Neuronal stem cell (in vitro differentiated cells): ENCODE measurements at regions not wholly inside any gene's neighbourhood (a gene's known extent, or its start where the extent isn't known, plus 50 kb on each side); places are given as distances from the start of the nearest gene placed in this dataset.

ENCODE experiments used
- DNase-seq: peaks from one replicate; pipeline ENCODE4 v3.0.0-alpha.2; 2013; ENCODE audit warnings: low spot score
- H2AFZ ChIP-seq: one replicate; pipeline ENCODE4 v1.6.1; 2013; ENCODE audit warnings: mild to moderate bottlenecking, low read length, inconsistent platforms
- H2AK5ac ChIP-seq: 2 replicates; pipeline ENCODE4 v1.6.1; 2013; ENCODE audit warnings: low read depth, mild to moderate bottlenecking, inconsistent platforms, low read length, moderate library complexity, mixed read lengths
- H2BK120ac ChIP-seq: 2 replicates; pipeline ENCODE4 v1.6.1; 2013; ENCODE audit warnings: low read depth, mild to moderate bottlenecking, inconsistent platforms, low read length, moderate library complexity, mixed read lengths
- H2BK12ac ChIP-seq: one replicate; pipeline ENCODE4 v1.6.1; 2013; ENCODE audit warnings: low read length, inconsistent platforms
- H2BK15ac ChIP-seq: 2 replicates; pipeline ENCODE4 v1.6.1; 2013; ENCODE audit warnings: mild to moderate bottlenecking, low read length, inconsistent platforms, mixed read lengths
- H2BK5ac ChIP-seq: one replicate; pipeline ENCODE4 v1.6.1; 2013; ENCODE audit warnings: inconsistent platforms, mild to moderate bottlenecking, low read length, moderate library complexity
- H3K14ac ChIP-seq: one replicate; pipeline ENCODE4 v1.6.1; 2013; ENCODE audit warnings: low read length, inconsistent platforms
- H3K18ac ChIP-seq: 2 replicates; pipeline ENCODE4 v1.6.1; 2013; ENCODE audit warnings: low read length, inconsistent platforms
- H3K23ac ChIP-seq: 2 replicates; pipeline ENCODE4 v1.6.1; 2013; ENCODE audit warnings: low read depth, mild to moderate bottlenecking, mixed read lengths, low read length, inconsistent platforms; ENCODE audit not compliant: poor library complexity
- H3K27ac ChIP-seq: replicated peaks from 3 replicates; pipeline ENCODE4 v1.5.1; 2013; ENCODE audit warnings: low read length, inconsistent platforms
- H3K27me3 ChIP-seq, 3 experiments: 2 replicates each; pipeline ENCODE4 v1.6.1; 2013; ENCODE audit warnings: low read length in 3 of 3, mild to moderate bottlenecking in 2 of 3, inconsistent platforms in 1 of 3, low read depth in 1 of 3, mixed read lengths in 1 of 3, moderate library complexity in 1 of 3; ENCODE audit not compliant: control insufficient read depth in 3 of 3, insufficient read depth in 3 of 3
- H3K36me3 ChIP-seq, 2 donors: replicated peaks in 1 of 2; 2 replicates each; pipeline ENCODE4 v1.6.1; 2013; ENCODE audit warnings: low read length in 2 of 2; ENCODE audit not compliant: control insufficient read depth in 2 of 2, insufficient read depth in 2 of 2
- H3K4ac ChIP-seq: 2 replicates; pipeline ENCODE4 v1.6.1; 2013; ENCODE audit warnings: inconsistent platforms, mild to moderate bottlenecking, low read length, moderate library complexity
- H3K4me1 ChIP-seq, 2 donors: 1 replicate in 1 of 2; 2 replicates in 1 of 2; pipeline ENCODE4 v1.6.1; 2013; ENCODE audit warnings: low read length in 2 of 2, low read depth in 1 of 2; ENCODE audit not compliant: control insufficient read depth in 2 of 2, insufficient read depth in 1 of 2
- H3K4me2 ChIP-seq: one replicate; pipeline ENCODE4 v1.6.1; 2013; ENCODE audit warnings: mild to moderate bottlenecking, low read length, inconsistent platforms; ENCODE audit not compliant: insufficient read depth, poor library complexity, severe bottlenecking
- H3K4me3 ChIP-seq, 2 donors: 2 replicates each; pipeline ENCODE4 v1.5.1; 2013; ENCODE audit warnings: low read length in 2 of 2, mild to moderate bottlenecking in 2 of 2, inconsistent platforms in 1 of 2, moderate library complexity in 1 of 2
- H3K79me1 ChIP-seq: one replicate; pipeline ENCODE4 v1.6.1; 2013; ENCODE audit warnings: low read depth, mild to moderate bottlenecking, inconsistent platforms, low read length, moderate library complexity
- H3K9ac ChIP-seq: one replicate; pipeline ENCODE4 v1.6.1; 2013; ENCODE audit warnings: mild to moderate bottlenecking, low read depth, low read length, inconsistent platforms; ENCODE audit not compliant: poor library complexity
- H3K9me3 ChIP-seq, 2 donors: replicated peaks in 1 of 2; 2 replicates each; pipeline versions ENCODE3 to v1.6.1; 2013; ENCODE audit warnings: low read length in 2 of 2, mild to moderate bottlenecking in 2 of 2, inconsistent platforms in 1 of 2, low read depth in 1 of 2, mixed read lengths in 1 of 2, moderate library complexity in 1 of 2; ENCODE audit not compliant: control insufficient read depth in 2 of 2, insufficient read depth in 1 of 2
- H4K8ac ChIP-seq: one replicate; pipeline ENCODE4 v1.6.1; 2013; ENCODE audit warnings: low read depth, mild to moderate bottlenecking, inconsistent platforms, low read length, moderate library complexity
- H4K91ac ChIP-seq: one replicate; pipeline ENCODE4 v1.6.1; 2013; ENCODE audit warnings: low read length, low read depth, mild to moderate bottlenecking, inconsistent platforms; ENCODE audit not compliant: poor library complexity
- WGBS, 2 donors: extraction: QIAGEN DNeasy Blood & Tissue Kit; methylation state at CpG; one replicate each; pipeline ENCODE4 v1.1.7; 2013; ENCODE audit warnings: missing lambda C conversion rate in 2 of 2, mixed read lengths in 1 of 2; ENCODE audit not compliant: insufficient read length in 2 of 2, insufficient replicate concordance in 1 of 2; ENCODE audit errors: extremely low coverage in 2 of 2; 5-methylcytosine and 5-hydroxymethylcytosine counted together

DNA sequence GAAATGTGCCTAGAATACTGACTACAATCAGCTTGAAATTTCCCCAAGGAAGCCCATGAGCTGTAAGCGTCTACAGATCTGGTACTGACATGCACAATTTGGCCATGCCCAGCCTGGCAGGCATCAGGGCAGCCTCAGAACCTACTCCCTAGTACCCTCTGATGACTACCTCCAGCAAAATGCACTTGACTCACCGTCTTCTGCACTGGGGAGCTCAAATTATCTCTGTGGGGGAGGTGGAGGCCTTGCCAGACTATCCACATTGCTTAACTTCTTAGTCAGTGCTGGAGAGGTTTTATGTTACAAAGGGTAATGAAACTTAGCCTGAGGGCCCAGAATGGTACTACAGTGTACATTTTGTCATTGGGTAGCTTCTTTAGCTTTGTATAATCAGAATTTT lies 126.0 kb upstream of the ADGRF1 start:
- DNase-seq = no peak
- H4K91ac ChIP-seq = no peak overlapping the region
- no peak overlapping the region for H3K14ac ChIP-seq
- H3K27me3 ChIP-seq = no peaks in the 10 kb centered on the region
- peaks cover 0 to 1% of the 10 kb centered on the region in 2 donors for H3K4me1 ChIP-seq
- no peaks in the 10 kb centered on the region for H3K36me3 ChIP-seq
- no peak overlapping the region for H2AK5ac ChIP-seq
- H3K4ac ChIP-seq = no peak overlapping the region
- no peak overlapping the region for H2BK12ac ChIP-seq
- no peak overlapping the region for H2AFZ ChIP-seq
- H3K18ac ChIP-seq = peak overlapping the region; percentile 4
- H3K9me3 ChIP-seq = no peaks in the 10 kb centered on the region
- H4K8ac ChIP-seq = no peak overlapping the region
- H2BK15ac ChIP-seq = no peak overlapping the region
- WGBS, 2 donors = no CpG with 5 or more reads among the region's 2 CpGs
- H3K9ac ChIP-seq = no peak overlapping the region
- H3K79me1 ChIP-seq = no peaks in the 10 kb centered on the region
- H3K4me2 ChIP-seq = no peak overlapping the region
- no peak overlapping the region for H3K27ac ChIP-seq
- H2BK5ac ChIP-seq = no peak overlapping the region
- H3K23ac ChIP-seq = no peak overlapping the region
- H2BK120ac ChIP-seq = no peak overlapping the region
- H3K4me3 ChIP-seq = no peak overlapping the region

DNA sequence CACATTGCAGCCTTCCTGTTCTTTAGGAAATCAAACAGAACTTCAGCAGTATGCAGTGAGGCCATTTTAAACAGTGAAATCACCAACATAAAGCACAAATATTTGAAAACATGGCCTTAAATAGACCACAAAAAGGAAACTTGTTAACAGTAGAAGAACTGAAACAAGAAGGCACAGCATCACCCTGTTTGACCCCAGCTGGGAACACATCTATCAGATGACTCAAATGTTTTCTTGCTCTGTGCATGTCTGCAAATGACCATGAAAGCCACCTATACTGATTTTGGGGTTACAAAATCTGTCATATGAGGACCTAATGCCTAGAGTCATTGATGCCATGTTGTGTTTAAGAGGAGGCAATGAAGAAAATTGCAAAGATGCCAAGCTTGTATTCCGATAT lies 123.8 kb upstream of the ADGRF1 start:
- no peak overlapping the region for H2BK5ac ChIP-seq
- no CpG with 5 or more reads among the region's 1 CpG for WGBS, 2 donors
- no peak overlapping the region for H3K27ac ChIP-seq

DNA sequence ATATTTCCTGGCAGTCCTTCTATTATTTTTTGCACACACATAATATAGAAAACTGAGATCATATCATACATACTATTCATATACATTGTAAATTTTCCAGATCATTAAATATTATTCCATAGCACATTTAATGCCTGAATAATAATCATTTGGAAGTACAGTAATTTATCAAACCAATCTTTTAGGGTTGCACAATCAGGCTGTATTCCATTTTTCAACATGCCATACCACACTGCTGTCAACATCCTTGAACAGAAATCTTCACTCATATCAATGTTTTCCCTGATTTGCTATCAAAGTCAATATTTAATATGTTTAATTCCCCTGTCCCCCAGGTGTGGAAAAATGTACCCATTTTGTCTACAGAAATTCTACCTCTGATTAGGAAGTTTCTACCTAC lies 122.7 kb upstream of the ADGRF1 start:
- H2BK15ac ChIP-seq = no peak overlapping the region

More for the DNA sequence above, 123.8 kb upstream of the ADGRF1 start:
- Histone ChIP-seq H2AK5ac (no peak overlapping the region), H2BK15ac (no peak overlapping the region), H3K36me3 (no peaks in the 10 kb centered on the region), H3K9ac (no peak overlapping the region), H3K23ac (no peak overlapping the region), H2BK12ac (no peak overlapping the region), H3K4me1 (peaks cover 0 to 1% of the 10 kb centered on the region in 2 donors), H3K4me2 (no peak overlapping the region), H4K8ac (no peak overlapping the region), H2AFZ (no peak overlapping the region), H3K27me3 (no peaks in the 10 kb centered on the region), H2BK120ac (no peak overlapping the region), H3K4me3 (no peak overlapping the region), H3K18ac (no peak overlapping the region), H3K4ac (no peak overlapping the region), H4K91ac (no peak overlapping the region), H3K9me3 (no peaks in the 10 kb centered on the region), H3K14ac (no peak overlapping the region), H3K79me1 (no peaks in the 10 kb centered on the region)
- no peak for DNase-seq

DNA sequence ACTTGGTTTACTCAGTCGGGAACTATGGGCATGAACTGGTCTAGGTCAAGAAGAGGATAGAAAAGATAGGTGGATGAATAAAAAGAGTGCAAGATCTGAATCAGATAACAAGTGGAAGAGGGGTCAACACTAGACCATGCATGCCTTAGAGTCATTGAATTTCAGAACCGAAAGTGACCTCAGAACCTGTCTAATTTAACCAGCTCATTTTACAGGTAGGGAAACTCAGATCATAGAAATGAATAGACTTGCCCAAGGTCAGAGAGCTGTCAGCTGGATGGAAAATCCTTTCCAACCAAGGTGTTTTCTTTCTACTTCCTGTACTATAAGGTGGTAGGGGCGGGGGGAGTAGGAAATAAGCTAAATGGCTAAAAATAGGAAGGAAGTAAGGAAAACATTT lies 121.4 kb upstream of the ADGRF1 start:
- Histone ChIP-seq H3K23ac (no peak overlapping the region), H3K4me1 (peaks cover 0 to 1% of the 10 kb centered on the region in 2 donors), H4K8ac (no peak overlapping the region), H2AFZ (no peak overlapping the region), H3K9ac (no peak overlapping the region), H3K27ac (no peak overlapping the region), H3K4me3 (no peak overlapping the region), H3K27me3 (no peaks in the 10 kb centered on the region), H4K91ac (no peak overlapping the region), H3K9me3 (no peaks in the 10 kb centered on the region), H3K14ac (no peak overlapping the region), H2BK120ac (no peak overlapping the region), H3K36me3 (no peaks in the 10 kb centered on the region), H2AK5ac (no peak overlapping the region), H3K4ac (no peak overlapping the region), H2BK15ac (no peak overlapping the region), H3K79me1 (no peaks in the 10 kb centered on the region), H2BK12ac (no peak overlapping the region), H3K18ac (no peak overlapping the region), H2BK5ac (no peak overlapping the region), H3K4me2 (no peak overlapping the region)
- no peak for DNase-seq
- no CpG with 5 or more reads among the region's 3 CpGs for WGBS, 2 donors

More for the DNA sequence above, 122.7 kb upstream of the ADGRF1 start:
- H2AK5ac ChIP-seq = no peak overlapping the region
- H3K4me3 ChIP-seq = no peak overlapping the region
- H2BK5ac ChIP-seq = no peak overlapping the region
- no peak overlapping the region for H2BK120ac ChIP-seq
- H3K27ac ChIP-seq = no peak overlapping the region
- no peak overlapping the region for H2BK12ac ChIP-seq
- H2AFZ ChIP-seq = no peak overlapping the region
- H3K23ac ChIP-seq = no peak overlapping the region
- no peak overlapping the region for H3K4me2 ChIP-seq
- DNase-seq = no peak
- no peaks in the 10 kb centered on the region for H3K27me3 ChIP-seq
- H3K36me3 ChIP-seq = no peaks in the 10 kb centered on the region
- no peaks in the 10 kb centered on the region for H3K79me1 ChIP-seq
- no peaks in the 10 kb centered on the region for H3K9me3 ChIP-seq
- H4K91ac ChIP-seq = no peak overlapping the region
- H3K18ac ChIP-seq = no peak overlapping the region
- no peak overlapping the region for H3K9ac ChIP-seq
- H3K4ac ChIP-seq = no peak overlapping the region
- H3K14ac ChIP-seq = no peak overlapping the region
- H3K4me1 ChIP-seq = peaks cover 0 to 1% of the 10 kb centered on the region in 2 donors
- H4K8ac ChIP-seq = no peak overlapping the region
